Inflammatory macrophage treated with lipopolysaccharide for 4 hours (primary cell): ENCODE measurements at regions not wholly inside any gene's neighbourhood (a gene's known extent, or its start where the extent isn't known, plus 50 kb on each side); places are given as distances from the start of the nearest gene placed in this dataset.
A peak's percentile ranks its signal among the peaks of the same experiment; 100 is the strongest.
"Not testable (repeated sequence)": the region's sequence is repeated elsewhere in the genome, so short reads cannot be mapped to it uniquely, and the experiment has no call there.

Experiments used
- DNase-seq: peaks from one replicate; pipeline ENCODE4 v3.0.0-alpha.2; 2020

DNA sequence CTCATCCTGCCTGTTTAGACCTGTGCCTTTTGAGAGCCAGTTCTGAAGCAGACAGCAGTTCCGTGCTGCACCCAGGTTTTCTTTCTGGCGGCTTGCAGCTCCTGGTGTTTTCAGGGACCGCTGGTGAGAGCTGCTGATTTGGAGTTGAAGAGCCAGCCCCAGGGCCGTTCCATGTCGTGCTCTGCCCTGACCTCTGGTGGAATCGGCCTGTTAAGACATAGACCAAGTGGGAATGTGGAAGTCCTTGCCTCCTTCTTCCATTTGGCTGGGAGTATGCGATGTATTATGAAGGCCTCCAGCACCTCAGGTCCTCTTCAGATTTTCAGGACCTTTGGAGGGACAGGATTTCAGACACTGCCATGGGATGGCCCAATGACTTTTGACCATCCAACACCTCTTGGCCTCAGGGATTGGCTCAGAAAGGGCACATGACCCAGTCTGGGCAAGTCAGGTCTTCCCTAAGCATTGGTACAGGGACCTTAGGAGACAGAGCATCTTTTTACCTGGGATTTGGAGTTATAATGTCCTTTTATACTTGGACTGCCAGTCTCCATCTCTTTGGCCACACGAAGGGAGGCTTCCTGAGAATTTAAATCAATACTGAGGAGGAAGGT is 136.1 kb upstream of the CLINT1 start:
- peak; percentile 55 for DNase-seq

DNA sequence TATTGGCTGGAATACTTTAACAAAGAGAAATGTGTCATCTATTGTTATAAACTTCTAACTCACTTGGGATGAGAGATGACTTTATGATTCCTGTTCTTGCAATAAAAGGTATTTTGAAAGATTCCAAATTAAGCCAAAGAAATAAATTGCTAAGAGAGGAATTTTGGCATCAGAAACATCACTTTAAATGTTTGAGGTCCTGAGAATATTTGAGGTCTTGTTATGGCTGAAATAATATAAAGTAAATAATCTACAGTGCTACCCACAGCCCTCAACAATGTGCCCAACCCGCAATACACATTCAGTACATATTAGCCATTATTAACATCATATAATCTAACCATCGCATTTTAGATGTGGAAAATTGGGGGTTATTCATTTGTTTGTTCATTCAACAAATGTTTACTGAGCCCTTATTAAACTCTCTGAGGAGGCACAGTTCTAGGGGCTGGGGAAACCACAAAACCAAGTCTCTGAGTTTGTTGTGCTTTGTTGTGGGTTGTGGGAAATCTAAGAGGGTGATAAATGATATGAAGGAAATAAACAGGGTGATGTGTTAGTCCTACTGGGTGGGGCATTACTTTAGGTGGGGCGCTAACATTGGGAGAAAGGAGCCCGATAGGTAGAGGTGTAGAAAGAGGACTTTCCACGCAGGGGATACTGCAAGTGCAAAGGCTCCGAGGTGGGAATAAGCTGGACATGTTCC is 135.2 kb upstream of the CLINT1 start:
- no peak for DNase-seq

DNA sequence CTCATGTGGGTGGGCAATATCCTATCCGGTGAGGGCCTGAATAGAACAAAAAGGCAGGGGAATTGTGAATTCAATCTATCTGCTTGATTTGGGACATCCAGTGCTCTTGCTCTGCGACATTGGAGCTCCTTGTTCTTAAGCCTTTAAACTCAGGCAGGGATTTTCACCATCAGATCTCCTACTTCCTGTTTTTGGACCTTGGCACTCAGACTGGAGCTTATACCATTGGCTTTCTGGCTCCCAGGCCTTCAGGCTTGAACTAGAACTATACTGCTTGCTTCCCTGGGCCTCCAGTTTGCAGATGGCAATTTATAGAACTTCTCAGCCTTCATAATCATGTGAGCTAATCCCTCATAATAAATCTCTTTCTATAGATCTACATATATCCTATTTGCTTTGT is 134.3 kb upstream of the CLINT1 start:
- DNase-seq, result peak; percentile 17

DNA sequence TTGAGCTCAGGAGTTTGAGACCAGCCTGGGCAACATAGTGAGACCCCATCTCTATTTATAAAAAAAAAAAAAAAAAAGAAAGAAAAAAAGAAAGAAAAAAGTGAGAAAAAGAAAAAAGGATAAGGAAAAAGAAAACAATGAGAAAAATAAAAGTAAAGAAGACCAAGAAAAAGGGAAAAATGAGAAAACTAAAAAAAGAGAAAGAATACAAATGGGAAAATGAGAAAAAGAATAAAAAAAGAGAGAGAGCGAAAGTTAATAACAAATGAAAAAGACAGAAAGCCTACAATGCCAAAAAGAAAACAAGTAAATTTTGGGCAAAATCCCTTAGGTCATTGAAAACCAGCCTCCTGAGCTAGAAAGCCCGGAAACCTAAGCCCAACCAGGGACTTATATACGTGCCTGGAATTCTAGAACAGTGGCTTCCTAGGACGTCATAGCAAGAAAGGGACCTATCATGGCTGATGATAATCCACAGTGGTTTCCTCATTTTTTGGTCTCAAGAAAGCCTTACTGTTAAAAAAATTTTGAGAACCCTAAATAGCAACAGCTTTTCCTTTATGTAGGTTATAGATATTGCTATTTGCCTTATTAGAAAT is 131.7 kb upstream of the CLINT1 start:
- DNase-seq, result no peak

DNA sequence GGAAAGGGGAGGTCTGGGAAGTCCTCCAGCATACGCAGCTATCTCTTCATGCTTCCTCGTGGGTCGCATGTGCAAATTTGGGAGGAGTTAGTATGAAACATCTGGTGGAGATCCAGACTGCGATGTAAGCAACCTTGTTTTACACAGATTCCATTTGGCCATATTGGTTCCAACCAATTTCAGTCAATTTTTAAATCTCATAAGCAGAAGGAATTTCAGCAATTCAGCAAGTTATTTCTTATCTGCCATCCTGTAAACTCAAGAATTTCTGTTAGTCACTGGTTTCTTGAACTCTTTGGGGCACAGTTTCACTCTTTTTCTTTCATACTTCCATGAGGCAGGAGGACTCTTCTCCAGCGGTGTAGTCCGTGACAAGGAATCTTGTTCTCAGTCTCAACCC is 130.4 kb upstream of the CLINT1 start:
- no peak for DNase-seq

DNA sequence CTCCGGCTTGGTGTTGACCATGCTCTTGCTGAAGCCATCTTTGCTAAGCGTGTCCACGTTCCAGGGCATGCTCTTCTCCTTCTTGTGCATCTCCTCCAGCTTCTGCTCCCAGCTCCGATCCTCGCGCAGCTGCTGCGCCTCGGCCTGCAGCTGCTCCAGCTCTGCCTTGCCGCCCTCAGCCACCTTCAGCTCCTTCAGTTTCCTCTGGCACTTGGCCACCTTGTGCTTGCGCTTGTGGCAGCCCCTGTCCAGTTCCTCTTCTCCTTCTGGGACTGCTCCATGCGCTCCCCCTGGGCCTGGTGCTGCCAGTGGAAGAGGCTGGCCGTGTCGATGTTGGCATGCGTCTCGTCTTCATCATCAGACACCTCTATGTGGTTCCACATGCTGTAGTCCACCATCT is 128.3 kb upstream of the CLINT1 start:
- DNase-seq, result no peak

DNA sequence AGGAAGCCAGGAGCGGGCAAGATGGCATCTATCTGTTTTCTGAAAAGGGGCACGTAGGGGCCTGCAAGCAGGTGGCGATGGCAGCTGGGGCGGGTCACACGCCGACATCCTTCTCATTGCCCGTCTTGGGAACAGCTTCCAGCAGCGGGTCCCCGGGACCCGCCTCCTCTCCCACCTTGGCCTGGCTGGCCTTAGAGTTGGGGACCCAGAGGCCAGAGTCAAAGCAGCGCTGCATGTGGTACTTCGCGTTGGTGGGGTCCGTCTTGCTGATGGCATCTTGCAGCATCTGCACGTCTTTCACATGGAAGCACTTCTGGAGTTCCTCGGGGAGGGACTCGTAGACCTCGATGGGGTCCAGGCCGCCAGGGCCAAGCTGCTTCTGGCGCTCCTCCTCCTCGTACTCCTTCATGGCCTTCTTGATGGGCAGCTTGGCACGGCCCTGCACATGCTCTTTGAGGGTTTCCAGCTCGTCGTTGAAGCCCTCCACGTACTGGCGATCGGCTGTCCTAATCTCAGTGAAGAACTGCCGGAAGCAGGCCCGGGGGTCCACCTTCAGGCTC is 127.6 kb upstream of the CLINT1 start:
- DNase-seq, result no peak

DNA sequence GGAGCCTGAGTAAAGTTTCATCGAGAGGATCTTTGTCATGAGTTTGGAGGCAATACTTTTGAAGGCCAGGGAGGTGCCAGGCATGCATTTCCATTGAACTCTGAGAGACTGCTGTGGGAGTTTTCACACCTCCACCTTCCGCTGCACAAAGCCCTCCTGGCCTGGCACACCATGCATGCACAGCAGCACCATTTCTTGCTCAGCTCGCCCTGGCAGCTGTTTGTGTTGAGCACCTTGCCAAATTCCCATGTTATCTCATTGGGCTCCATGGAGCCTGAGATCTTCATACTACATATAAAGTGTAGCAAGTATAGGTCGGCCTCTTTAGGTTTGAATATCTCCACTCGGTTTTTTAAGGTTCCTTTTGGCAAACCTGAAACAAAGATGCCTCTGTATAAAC is 125.7 kb upstream of the CLINT1 start:
- DNase-seq, result no peak

DNA sequence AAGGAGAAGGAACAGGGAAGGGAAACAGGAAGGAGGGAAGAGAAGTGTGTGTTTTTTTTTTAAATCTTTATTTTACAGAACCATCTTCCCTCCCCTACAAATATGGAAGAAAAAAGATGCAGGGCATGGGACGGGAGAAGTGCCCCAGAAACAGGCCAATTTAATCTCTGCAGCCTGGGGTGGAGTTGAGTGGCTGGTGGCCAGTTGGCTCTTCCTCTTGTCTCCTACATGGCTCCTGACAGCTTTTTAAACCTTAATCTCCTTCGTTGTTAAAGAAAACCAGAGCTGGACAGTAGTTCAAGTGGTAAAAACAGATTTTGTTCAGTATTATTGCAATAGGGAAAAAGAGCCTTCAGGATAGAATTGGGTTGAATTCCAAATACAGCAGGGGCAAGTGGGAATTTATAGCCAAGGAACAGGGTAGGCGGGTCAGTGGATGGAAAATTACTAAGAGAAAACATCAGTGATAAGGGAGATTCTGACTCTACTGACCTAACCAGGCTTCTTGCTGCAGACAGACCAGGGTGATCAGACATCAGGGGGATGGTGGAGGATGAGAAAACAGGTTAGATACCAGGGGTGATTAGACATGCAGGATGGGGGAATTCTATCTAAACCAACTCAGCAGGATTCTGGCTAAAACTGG is 125.1 kb upstream of the CLINT1 start:
- DNase-seq, result no peak

DNA sequence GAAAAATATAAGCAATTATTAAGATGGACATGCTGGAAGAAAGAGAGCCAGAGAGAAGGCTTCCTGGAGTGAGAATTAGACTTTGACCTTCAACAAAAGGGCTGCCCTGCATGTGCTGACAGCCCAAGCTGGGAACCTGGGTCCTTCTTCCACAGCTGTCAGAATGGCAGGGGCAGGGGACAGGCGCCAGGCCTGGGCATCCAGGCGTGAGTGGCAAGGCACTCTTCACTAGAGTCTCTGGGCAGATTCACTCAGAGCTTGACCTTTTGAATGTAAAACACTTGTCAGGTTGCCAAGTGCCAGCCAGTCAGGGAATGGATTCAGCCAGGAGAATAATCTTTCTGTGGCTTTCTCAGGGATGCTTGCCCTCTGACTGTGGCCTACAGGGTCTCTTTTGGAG is 119.1 kb upstream of the CLINT1 start:
- DNase-seq, result no peak

DNA sequence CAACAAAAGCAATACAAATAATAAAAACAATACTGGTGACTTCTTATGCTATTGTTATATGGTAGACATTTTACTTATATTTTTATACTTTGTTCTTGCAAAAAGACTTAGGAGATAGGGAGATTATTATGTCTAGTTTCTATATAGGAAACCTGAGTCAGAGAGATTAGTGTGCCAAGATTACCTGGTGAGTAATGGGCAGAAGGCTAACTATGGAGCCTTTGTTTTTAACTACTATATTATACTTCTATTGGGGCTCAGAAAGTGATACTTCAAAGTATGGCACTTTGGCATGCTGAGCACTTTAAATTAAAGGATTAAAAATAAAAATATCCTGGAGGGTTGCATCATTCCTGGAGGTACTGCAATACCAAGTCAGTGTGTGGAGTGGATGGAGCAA is 117.5 kb upstream of the CLINT1 start:
- no peak for DNase-seq

DNA sequence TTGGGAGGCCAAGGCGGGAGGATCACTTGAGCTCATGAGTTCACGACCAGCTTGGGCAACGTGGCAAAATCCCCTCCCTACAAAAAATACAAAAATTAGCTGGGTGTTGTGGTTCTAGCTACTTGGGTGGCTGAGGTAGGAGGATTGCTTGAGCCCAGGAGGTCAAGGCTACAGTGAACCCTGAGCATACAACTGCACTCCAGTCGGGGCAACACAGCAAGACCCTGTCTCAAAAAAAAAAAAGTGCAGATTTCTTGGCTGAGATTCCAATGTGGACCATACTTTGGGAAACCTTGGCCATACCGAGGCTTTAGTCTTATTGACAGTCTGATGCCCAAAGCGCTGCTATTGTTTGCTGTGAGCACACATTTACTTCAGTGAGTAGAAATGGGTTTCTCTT is 113.6 kb upstream of the CLINT1 start:
- DNase-seq, result no peak

DNA sequence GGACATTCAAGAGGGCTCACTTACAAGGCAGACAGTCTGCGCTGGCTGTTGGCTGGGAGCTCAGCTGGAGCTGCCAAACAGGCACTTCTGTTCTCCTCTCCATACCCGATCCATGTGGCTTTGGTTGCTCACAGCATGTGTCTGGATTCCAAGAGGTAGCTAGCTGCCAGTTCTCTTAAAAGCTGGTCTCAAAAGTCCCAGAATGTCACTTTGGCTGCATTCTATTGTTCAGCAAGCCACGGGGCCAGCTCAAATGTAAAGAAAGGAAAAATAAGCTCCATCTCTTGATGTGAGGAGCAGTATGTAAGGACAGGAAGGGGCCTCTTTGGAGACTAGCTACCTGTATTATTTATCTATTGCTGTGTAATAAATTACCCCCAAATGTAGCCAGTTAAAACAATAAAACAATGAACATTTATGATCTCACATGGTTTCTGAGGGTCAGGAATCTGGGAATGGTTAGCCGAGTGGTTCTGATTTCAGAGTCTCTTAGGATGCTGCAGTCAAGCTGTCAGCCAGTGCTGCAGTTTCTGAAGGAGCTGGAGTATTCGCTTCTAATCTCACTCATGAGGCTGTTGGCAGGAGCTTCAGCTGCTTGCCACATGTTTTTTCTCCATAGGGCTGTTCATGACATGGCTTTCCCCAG is 112.7 kb upstream of the CLINT1 start:
- DNase-seq, result no peak

DNA sequence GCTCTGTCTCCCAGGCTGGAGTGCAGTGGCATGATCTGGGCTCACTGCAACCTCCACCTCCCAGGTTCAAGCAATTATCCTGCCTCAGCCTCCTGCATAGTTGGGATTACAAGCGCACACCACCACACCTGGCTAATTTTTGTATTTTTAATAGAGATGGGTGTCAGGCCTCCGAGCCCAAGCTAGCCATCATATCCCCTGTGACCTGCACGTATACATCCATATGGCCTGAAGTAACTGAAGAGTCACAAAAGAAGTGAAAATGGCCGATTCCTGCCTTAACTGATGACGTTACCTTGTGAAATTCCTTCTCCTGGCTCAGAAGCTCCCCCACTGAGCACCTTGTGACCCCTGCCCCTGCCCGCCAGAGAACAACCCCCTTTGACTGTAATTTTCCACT is 109.6 kb upstream of the CLINT1 start:
- DNase-seq, result not testable (repeated sequence)

DNA sequence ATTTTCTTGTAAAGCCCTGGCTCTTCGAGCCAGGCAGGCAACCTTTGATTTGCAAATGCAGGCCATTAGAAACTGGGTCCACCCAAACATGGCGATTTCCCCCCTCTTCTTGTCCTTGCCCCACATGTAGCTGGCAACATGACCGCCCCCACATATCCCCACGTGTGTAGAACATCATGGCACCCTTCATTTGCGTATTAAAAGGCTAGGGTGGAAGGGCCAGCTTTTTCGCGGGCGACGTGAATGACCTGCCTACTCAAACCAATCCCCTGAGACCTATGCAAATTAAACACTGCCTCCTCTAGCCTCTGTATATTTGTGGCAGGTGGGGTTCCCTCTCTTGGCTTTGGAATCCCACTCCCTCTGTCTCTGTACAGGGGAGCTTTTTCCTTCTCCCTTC is 107.0 kb upstream of the CLINT1 start:
- no peak for DNase-seq

DNA sequence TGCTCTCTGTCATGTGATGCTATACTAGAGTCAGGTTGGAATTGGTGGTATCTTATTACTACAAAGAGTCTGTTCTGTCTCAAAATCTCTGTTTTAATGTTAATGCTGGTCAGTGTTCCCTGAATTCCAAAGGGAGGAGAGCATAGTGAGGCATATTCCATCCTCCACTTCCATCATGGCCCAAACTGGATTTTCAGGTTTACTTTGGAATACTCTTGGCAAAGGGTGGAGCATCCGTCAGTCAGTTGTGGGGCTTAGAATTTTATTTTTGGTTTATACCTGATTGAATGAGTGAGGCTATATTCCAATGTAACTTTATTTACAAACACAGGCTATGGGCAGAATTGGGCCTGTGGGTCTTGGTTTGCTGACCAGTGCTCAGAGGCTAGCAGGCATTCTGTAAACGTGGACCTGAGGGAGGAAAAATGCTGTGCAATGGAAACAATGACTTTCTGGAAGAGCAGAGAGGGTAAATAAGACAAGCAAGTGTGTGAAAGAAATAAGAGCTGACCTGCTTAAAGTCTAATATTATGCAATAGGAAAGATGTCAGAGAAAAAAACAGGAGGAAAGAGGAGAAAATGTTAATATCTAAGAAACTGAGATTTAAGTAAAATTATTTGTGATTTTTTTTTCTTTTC is 106.2 kb upstream of the CLINT1 start:
- no peak for DNase-seq

DNA sequence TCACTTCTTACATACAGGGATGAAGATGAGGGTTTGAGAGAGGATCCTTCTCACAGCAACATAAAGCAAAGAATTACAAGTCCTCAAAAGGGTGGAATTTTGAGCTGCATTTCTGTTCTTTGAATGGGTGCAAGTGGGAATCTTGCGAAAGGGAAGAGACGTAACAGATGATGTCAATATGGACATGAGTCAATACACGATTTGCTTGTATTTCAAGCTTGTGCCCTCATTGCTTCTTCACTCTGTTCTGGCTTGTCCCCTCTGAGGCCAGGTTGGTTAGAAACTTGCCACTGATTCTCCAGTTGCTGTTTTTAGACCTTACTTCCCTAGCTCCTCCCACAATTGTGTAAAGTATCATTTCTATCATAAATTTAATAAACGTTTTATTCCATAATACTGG is 104.8 kb upstream of the CLINT1 start:
- DNase-seq, result peak; percentile 40

DNA sequence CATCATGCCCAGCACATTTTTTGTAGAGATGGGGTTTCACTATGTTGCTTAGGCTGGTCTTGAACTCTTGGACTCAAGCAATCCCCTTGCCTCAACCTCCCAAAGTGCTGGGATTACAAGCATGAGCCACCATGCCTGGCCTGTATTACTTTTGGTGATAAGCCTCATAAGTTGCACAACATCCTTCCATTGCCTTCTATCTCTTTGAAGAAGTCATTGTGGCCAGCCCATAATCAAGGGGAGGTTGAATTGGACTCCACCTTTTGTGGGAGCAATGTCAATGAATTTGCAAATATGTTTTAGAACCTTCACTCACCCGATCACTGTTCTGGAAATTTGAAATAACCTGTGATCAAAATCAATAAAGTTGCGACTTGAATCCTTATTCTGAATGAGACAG is 104.3 kb upstream of the CLINT1 start:
- no peak for DNase-seq

DNA sequence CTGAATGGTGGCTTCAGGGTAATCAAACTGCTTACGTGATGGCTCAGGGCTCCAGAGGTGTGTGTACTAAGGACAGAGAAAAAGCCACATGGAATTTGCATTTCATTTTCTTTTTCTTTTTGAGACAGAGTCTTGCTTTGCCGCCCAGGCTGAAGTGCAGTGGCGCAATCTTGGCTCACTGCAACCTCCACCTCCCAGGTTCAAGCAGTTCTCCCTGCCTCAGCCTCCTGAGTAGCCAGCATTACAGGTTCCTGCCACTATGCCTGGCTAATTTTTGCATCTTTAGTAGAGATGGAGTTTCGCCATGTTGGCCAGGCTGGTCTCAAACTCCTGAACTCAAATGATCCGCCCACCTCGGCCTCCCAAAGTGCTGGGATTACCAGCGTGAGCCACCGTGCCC is 103.7 kb upstream of the CLINT1 start:
- DNase-seq, result not testable (repeated sequence)

DNA sequence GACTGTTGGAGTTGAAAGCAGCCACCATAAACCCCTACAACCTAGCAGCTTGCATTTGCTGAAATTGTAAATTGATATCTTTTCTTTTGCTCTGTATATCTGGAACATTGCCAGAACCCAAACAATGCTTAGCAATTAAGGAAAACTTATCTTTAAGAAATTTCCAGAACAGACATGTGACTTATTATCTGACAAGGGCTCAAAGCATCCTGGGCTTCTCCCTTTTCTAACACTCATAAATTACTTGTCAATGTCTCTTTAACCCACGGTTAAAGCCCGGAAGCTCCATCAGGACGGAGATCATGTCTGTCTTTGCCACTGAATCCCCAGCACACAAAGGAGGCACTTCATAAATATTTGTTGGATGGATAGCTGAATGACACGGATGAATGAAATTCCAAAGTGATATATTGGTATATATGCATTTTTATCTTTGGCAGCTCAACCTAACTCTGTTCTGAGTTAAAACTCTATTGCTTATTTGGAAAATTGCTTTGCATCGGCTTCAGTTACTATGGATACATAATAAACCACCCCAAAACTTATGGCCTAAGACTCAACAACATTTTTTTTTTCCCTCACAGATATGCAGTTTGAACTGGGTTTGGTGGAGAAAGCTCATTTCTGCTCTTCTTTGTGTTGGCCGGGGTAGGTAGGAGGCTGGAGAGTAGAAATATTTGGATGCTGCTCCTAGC is 103.1 kb upstream of the CLINT1 start:
- no peak for DNase-seq

DNA sequence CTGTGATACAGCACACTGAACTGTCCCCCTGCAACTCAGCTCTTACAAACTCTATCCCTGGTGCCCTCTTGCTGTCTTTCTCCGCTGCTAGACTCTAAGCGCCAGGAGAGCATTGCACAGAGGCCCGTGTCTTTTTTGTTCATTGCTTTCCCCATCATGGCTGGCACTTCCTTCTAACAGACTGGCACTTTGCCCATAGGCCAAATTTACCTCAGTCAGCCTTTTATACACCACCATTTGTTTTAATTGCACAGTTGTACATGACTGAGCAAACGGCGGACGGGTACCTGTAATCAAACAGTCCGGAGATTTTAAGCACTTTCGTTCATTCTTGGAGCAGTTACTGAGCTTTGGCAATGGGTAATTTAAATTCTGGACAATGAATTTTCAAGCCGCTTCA is 102.2 kb upstream of the CLINT1 start:
- no peak for DNase-seq

DNA sequence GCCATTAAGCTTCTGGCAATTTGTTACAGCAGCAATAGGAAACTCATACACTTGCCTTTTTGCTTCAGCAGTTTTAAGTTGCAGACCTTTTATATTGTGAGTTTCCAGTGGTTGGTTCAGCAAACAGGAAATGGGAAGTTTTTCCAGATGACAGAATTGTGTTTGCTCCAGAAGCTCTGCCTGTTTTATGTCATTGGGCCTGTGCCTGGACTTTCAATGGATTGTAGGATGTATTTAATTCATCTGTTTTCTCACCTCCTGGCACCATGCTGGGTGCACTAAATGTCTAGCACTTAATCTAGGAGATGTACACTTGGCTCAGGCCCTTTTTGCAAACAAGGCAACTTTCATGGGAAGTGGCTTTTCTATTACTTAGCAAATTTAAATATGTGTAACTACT is 100.4 kb upstream of the CLINT1 start:
- DNase-seq, result no peak
